ENCODE measurements at regions not wholly inside any gene's neighbourhood (a gene's known extent, or its start where the extent isn't known, plus 50 kb on each side); places are given as distances from the start of the nearest gene placed in this dataset.

- H3K27ac ChIP-seq (ENCODE audit: low read length) = no peak overlapping the region
- H3K9ac ChIP-seq (ENCODE audit: low read length) = no peak overlapping the region
- H3K4me2 ChIP-seq (ENCODE audit: low read depth, low read length) = no peak overlapping the region
- no peaks in the 10 kb centered on the region for H3K79me2 ChIP-seq (ENCODE audit: low read length)
- H3K4me1 ChIP-seq (ENCODE audit: low read length) = no peaks in the 10 kb centered on the region
- H3K4me3 ChIP-seq (ENCODE audit: low read length) = no peak overlapping the region
- no peak for DNase-seq
- no peaks in the 10 kb centered on the region for H4K20me1 ChIP-seq (ENCODE audit: insufficient read depth, low read length)
- H3K9me3 ChIP-seq (replicated peaks; ENCODE audit: insufficient read depth, low read length) = no peaks in the 10 kb centered on the region
- H3K36me3 ChIP-seq (replicated peaks; ENCODE audit: insufficient read depth, low read length) = no peaks in the 10 kb centered on the region
- H3K27me3 ChIP-seq (replicated peaks; ENCODE audit: insufficient read depth, low read length) = no peaks in the 10 kb centered on the region
- no peak overlapping the region for H2AFZ ChIP-seq (ENCODE audit: low read length)
- no peaks in the 10 kb centered on the region for H3F3A ChIP-seq (ENCODE audit: insufficient read depth, low read length)
- no peaks in the 10 kb centered on the region for H3K9me2 ChIP-seq (replicated peaks; ENCODE audit: insufficient read depth, low read length)
- TF ChIP-seq EZH2phosphoT487 (IDR thresholded peaks at IDR 0.05; ENCODE audit: low read length) (no peak), CTCF (IDR thresholded peaks at IDR 0.05; ENCODE audit: low read length) (no peak), EZH2 (optimal IDR thresholded peaks at IDR 0.05; ENCODE audit: low read depth, low read length) (no peak)
These were observed 200.0 kb downstream of the RHOU start for GRCh38 chr1:228935198-228935663.

- Histone ChIP-seq H3K36me3 (replicated peaks; ENCODE audit: insufficient read depth, low read length) (no peaks in the 10 kb centered on the region), H3K9me2 (replicated peaks; ENCODE audit: insufficient read depth, low read length) (no peaks in the 10 kb centered on the region), H3K27ac (ENCODE audit: low read length) (no peak overlapping the region), H3K4me2 (ENCODE audit: low read depth, low read length) (no peak overlapping the region), H3K9ac (ENCODE audit: low read length) (no peak overlapping the region), H4K20me1 (ENCODE audit: insufficient read depth, low read length) (no peaks in the 10 kb centered on the region), H3K27me3 (replicated peaks; ENCODE audit: insufficient read depth, low read length) (no peaks in the 10 kb centered on the region), H3K4me1 (ENCODE audit: low read length) (no peaks in the 10 kb centered on the region), H2AFZ (ENCODE audit: low read length) (no peak overlapping the region), H3K9me3 (replicated peaks; ENCODE audit: insufficient read depth, low read length) (no peaks in the 10 kb centered on the region), H3K4me3 (ENCODE audit: low read length) (no peak overlapping the region), H3F3A (ENCODE audit: insufficient read depth, low read length) (no peaks in the 10 kb centered on the region), H3K79me2 (ENCODE audit: low read length) (no peaks in the 10 kb centered on the region)
- no peak for DNase-seq
- TF ChIP-seq EZH2phosphoT487 (IDR thresholded peaks at IDR 0.05; ENCODE audit: low read length) = no peak
- no peak for TF ChIP-seq EZH2 (optimal IDR thresholded peaks at IDR 0.05; ENCODE audit: low read depth, low read length)
- TF ChIP-seq CTCF (IDR thresholded peaks at IDR 0.05; ENCODE audit: low read length) = no peak
These were observed 200.8 kb downstream of the RHOU start for GRCh38 chr1:228935855-228936727.

GRCh38 chr1:228936881-228937280 is 201.6 kb downstream of the RHOU start:
- Histone ChIP-seq H2AFZ (ENCODE audit: low read length) (no peak overlapping the region), H3K4me3 (ENCODE audit: low read length) (no peak overlapping the region), H4K20me1 (ENCODE audit: insufficient read depth, low read length) (no peaks in the 10 kb centered on the region), H3K36me3 (replicated peaks; ENCODE audit: insufficient read depth, low read length) (no peaks in the 10 kb centered on the region), H3K9me2 (replicated peaks; ENCODE audit: insufficient read depth, low read length) (no peaks in the 10 kb centered on the region), H3K4me1 (ENCODE audit: low read length) (no peaks in the 10 kb centered on the region), H3K4me2 (ENCODE audit: low read depth, low read length) (no peak overlapping the region), H3K27ac (ENCODE audit: low read length) (no peak overlapping the region), H3F3A (ENCODE audit: insufficient read depth, low read length) (no peaks in the 10 kb centered on the region), H3K27me3 (replicated peaks; ENCODE audit: insufficient read depth, low read length) (no peaks in the 10 kb centered on the region), H3K9me3 (replicated peaks; ENCODE audit: insufficient read depth, low read length) (no peaks in the 10 kb centered on the region), H3K79me2 (ENCODE audit: low read length) (no peaks in the 10 kb centered on the region), H3K9ac (ENCODE audit: low read length) (no peak overlapping the region)
- TF ChIP-seq EZH2phosphoT487 (IDR thresholded peaks at IDR 0.05; ENCODE audit: low read length) (no peak), EZH2 (optimal IDR thresholded peaks at IDR 0.05; ENCODE audit: low read depth, low read length) (no peak), CTCF (IDR thresholded peaks at IDR 0.05; ENCODE audit: low read length) (no peak)
- no peak for DNase-seq
